GM23338 (cell line): ENCODE measurements at regions not wholly inside any gene's neighbourhood (a gene's known extent, or its start where the extent isn't known, plus 50 kb on each side); places are given as distances from the start of the nearest gene placed in this dataset.

ENCODE experiments used
- ATAC-seq: fragments of 200-7000 bp; cut with Tn5 transposase; 3 replicates; pipeline ENCODE4 v1.9.1; 2020
- DNase-seq: peaks from one replicate; pipeline ENCODE4 v3.0.0-alpha.2; 2015; ENCODE audit warnings: low spot score
- H2AFZ ChIP-seq: fragments of 200-600 bp; sonication (generic); 2 replicates; pipeline ENCODE4 v1.8.0; 2016; ENCODE audit warnings: antibody characterized with exemption, mild to moderate bottlenecking, moderate library complexity
- H3F3A ChIP-seq: fragments of 200-600 bp; sonication (generic); replicated peaks from 2 replicates; pipeline ENCODE4 v1.8.0; 2017; ENCODE audit warnings: antibody characterized with exemption, mixed run types, low read depth
- H3K27ac ChIP-seq: fragments of 200-600 bp; sonication (generic); 2 replicates; pipeline ENCODE4 v1.6.1; 2016; ENCODE audit warnings: low read depth
- H3K27me3 ChIP-seq: fragments of 200-600 bp; sonication (generic); 2 replicates; pipeline ENCODE4 v1.8.0; 2016; ENCODE audit warnings: mild to moderate bottlenecking, mixed run types, moderate library complexity; ENCODE audit not compliant: insufficient read depth
- H3K36me3 ChIP-seq: fragments of 200-600 bp; sonication (generic); 2 replicates; pipeline ENCODE4 v1.8.0; 2016; ENCODE audit warnings: mild to moderate bottlenecking; ENCODE audit not compliant: insufficient read depth
- H3K4me1 ChIP-seq: fragments of 200-600 bp; sonication (generic); 2 replicates; pipeline ENCODE4 v1.8.0; 2016; ENCODE audit warnings: mild to moderate bottlenecking, moderate library complexity; ENCODE audit not compliant: insufficient read depth
- H3K4me2 ChIP-seq: fragments of 200-600 bp; sonication (generic); 2 replicates; pipeline ENCODE4 v1.7.1; 2017; ENCODE audit warnings: mixed run types
- H3K4me3 ChIP-seq: fragments of 200-600 bp; sonication (generic); 2 replicates; pipeline ENCODE4 v1.6.1; 2016; ENCODE audit warnings: mixed run types
- H3K79me2 ChIP-seq: fragments of 200-600 bp; sonication (generic); replicated peaks from 2 replicates; pipeline ENCODE4 v1.8.0; 2017; ENCODE audit warnings: mild to moderate bottlenecking; ENCODE audit not compliant: insufficient read depth
- H3K9me2 ChIP-seq: fragments of 200-600 bp; sonication (generic); 2 replicates; pipeline ENCODE4 v1.8.0; 2017; ENCODE audit not compliant: insufficient read depth
- H4K20me1 ChIP-seq: fragments of 200-600 bp; sonication (generic); replicated peaks from 2 replicates; pipeline ENCODE4 v1.8.0; 2017; ENCODE audit warnings: mild to moderate bottlenecking; ENCODE audit not compliant: insufficient read depth
- H3K27ac Mint-ChIP-seq: 2 replicates; pipeline ENCODE4 v1.8.0; 2020; ENCODE audit warnings: inconsistent platforms, mild to moderate bottlenecking, moderate library complexity, mixed read lengths
- H3K27me3 Mint-ChIP-seq: 3 replicates; pipeline ENCODE4 v1.8.0; 2022; ENCODE audit warnings: low read depth, mild to moderate bottlenecking, moderate library complexity, mixed read lengths, inconsistent platforms; ENCODE audit not compliant: insufficient read depth, poor library complexity
- H3K36me3 Mint-ChIP-seq: 3 replicates; pipeline ENCODE4 v1.8.0; 2021; ENCODE audit warnings: low read depth, mild to moderate bottlenecking, inconsistent platforms, moderate library complexity, mixed read lengths
- H3K4me1 Mint-ChIP-seq: 3 replicates; pipeline ENCODE4 v1.8.0; 2020; ENCODE audit warnings: mild to moderate bottlenecking, inconsistent platforms, mixed read lengths
- H3K4me3 Mint-ChIP-seq: 3 replicates; pipeline ENCODE4 v1.8.0; 2021; ENCODE audit warnings: moderate library complexity, mild to moderate bottlenecking, inconsistent platforms, mixed read lengths
- H3K9me3 Mint-ChIP-seq: 3 replicates; pipeline ENCODE4 v1.8.0; 2020; ENCODE audit warnings: moderate library complexity, mild to moderate bottlenecking, inconsistent platforms, mixed read lengths
- CREB1 ChIP-seq: fragments of 250-450 bp; sonication (Bioruptor Pico); IDR thresholded peaks from 2 replicates; pipeline ENCODE4 v1.5.0; 2020; ENCODE audit warnings: low read depth, mild to moderate bottlenecking, moderate library complexity
- CTCF ChIP-seq, 2 experiments: fragments of 200-600 bp in 1 of 2; sonication (generic) in 1 of 2; conservative IDR thresholded peaks; 2 replicates each; pipeline versions ENCODE4 v1.5.1 to v1.6.1; 2016 to 2017; ENCODE audit warnings: antibody characterized with exemption in 2 of 2, low read depth in 2 of 2, mild to moderate bottlenecking in 2 of 2, moderate library complexity in 1 of 2
- ETS1 ChIP-seq: IDR thresholded peaks from 2 replicates; pipeline ENCODE4 v1.6.1; 2016; ENCODE audit warnings: antibody characterized with exemption
- EZH2 ChIP-seq: fragments of 200-600 bp; sonication (generic); IDR thresholded peaks from one replicate; pipeline ENCODE4 v1.8.0; 2017; ENCODE audit warnings: antibody characterized with exemption, mild to moderate bottlenecking, low read depth; ENCODE audit not compliant: unreplicated experiment
- EZH2phosphoT487 ChIP-seq: fragments of 200-600 bp; sonication (generic); IDR thresholded peaks from one replicate; pipeline ENCODE4 v1.8.1; 2018; ENCODE audit warnings: antibody characterized with exemption; ENCODE audit not compliant: unreplicated experiment
- JUNB ChIP-seq: IDR thresholded peaks from one replicate; pipeline ENCODE4 v1.6.1; 2016; ENCODE audit warnings: antibody characterized with exemption; ENCODE audit not compliant: unreplicated experiment
- NANOG ChIP-seq: IDR thresholded peaks from 2 replicates; pipeline ENCODE4 v1.6.1; 2016; ENCODE audit warnings: antibody characterized with exemption, borderline replicate concordance
- POLR2AphosphoS5 ChIP-seq: IDR thresholded peaks from 2 replicates; pipeline ENCODE4 v1.6.1; 2016; ENCODE audit warnings: antibody characterized with exemption, low read depth
- REST ChIP-seq: IDR thresholded peaks from one replicate; pipeline ENCODE4 v1.6.1; 2018; ENCODE audit warnings: antibody characterized with exemption; ENCODE audit not compliant: unreplicated experiment
- STAT1 ChIP-seq: IDR thresholded peaks from one replicate; pipeline ENCODE4 v1.6.1; 2016; ENCODE audit warnings: antibody characterized with exemption; ENCODE audit not compliant: unreplicated experiment
- ZNF114 ChIP-seq: fragments of 250-450 bp; sonication (Bioruptor Pico); IDR thresholded peaks from 2 replicates; pipeline ENCODE4 v1.5.0; 2020; ENCODE audit warnings: mild to moderate bottlenecking, moderate library complexity
- ZNF331 ChIP-seq: fragments of 250-450 bp; sonication (Bioruptor Pico); IDR thresholded peaks from 2 replicates; pipeline ENCODE4 v1.5.0; 2020; ENCODE audit warnings: low read depth, mild to moderate bottlenecking, moderate library complexity

GRCh38 chrX:125210146-125210545 lies 109.5 kb upstream of the TEX13C start:
- H3K27me3 Mint-ChIP-seq, result no peaks in the 10 kb centered on the region
- no peaks in the 10 kb centered on the region for H3K36me3 Mint-ChIP-seq
- no peak overlapping the region for H3K4me3 ChIP-seq
- no peak overlapping the region for H3K4me2 ChIP-seq
- H3K27ac Mint-ChIP-seq, result peak overlapping the region; percentile 19
- H3K4me1 ChIP-seq, result peaks cover 25% of the 10 kb centered on the region
- peak; percentile 71 for DNase-seq
- TF ChIP-seq NANOG, result peak; percentile 44; the same call in 1 of the 2 replicates
- TF ChIP-seq ZNF114 (CRISPR knock-in tag), result no peak
- H3K27me3 ChIP-seq, result no peaks in the 10 kb centered on the region
- ATAC-seq, result peak; percentile 15; the same call in 2 of the 3 replicates
- no peaks in the 10 kb centered on the region for H3K36me3 ChIP-seq
- H4K20me1 ChIP-seq, result no peaks in the 10 kb centered on the region
- H3F3A ChIP-seq, result no peaks in the 10 kb centered on the region
- peak overlapping the region; percentile 63; the same call in 1 of the 2 replicates for H3K27ac ChIP-seq
- no peaks in the 10 kb centered on the region for H3K79me2 ChIP-seq
- no peaks in the 10 kb centered on the region; the same call in 2 of the 3 replicates for H3K9me3 Mint-ChIP-seq
- no peak overlapping the region for H3K4me3 Mint-ChIP-seq
- H2AFZ ChIP-seq, result no peak overlapping the region
- peaks cover 15% of the 10 kb centered on the region for H3K4me1 Mint-ChIP-seq
- H3K9me2 ChIP-seq, result no peaks in the 10 kb centered on the region

- Histone ChIP-seq H3K36me3 (no peaks in the 10 kb centered on the region), H4K20me1 (no peaks in the 10 kb centered on the region), H3K9me2 (no peaks in the 10 kb centered on the region), H3K79me2 (no peaks in the 10 kb centered on the region), H3K27ac (no peak overlapping the region), H3K27me3 (no peaks in the 10 kb centered on the region), H3K4me2 (no peak overlapping the region), H3F3A (no peaks in the 10 kb centered on the region), H3K4me1 (no peaks in the 10 kb centered on the region), H2AFZ (no peak overlapping the region), H3K4me3 (no peak overlapping the region)
- Mint-ChIP-seq H3K36me3 (no peaks in the 10 kb centered on the region), H3K27ac (no peak overlapping the region), H3K4me1 (no peaks in the 10 kb centered on the region), H3K9me3 (no peaks in the 10 kb centered on the region), H3K4me3 (no peak overlapping the region), H3K27me3 (no peaks in the 10 kb centered on the region)
- no peak for DNase-seq
- no peak for ATAC-seq
- no peak for TF ChIP-seq STAT1
- no peak for TF ChIP-seq EZH2phosphoT487
- no peak for TF ChIP-seq ZNF114 (CRISPR knock-in tag)
- no peak for TF ChIP-seq REST
- TF ChIP-seq POLR2AphosphoS5, result no peak
- TF ChIP-seq EZH2, result no peak
- TF ChIP-seq ZNF331 (CRISPR knock-in tag), result no peak
- no peak for TF ChIP-seq CREB1 (CRISPR knock-in tag)
- TF ChIP-seq CTCF (conservative IDR thresholded peaks at IDR 0.05; ENCODE audit: low read depth in 2 of 2), result no peak
- TF ChIP-seq NANOG, result no peak
- no peak for TF ChIP-seq ETS1
- TF ChIP-seq JUNB, result no peak
These were observed 99.8 kb upstream of the TEX13C start for GRCh38 chrX:125219852-125220251.
